Heart left ventricle (tissue), 13 donors: ENCODE measurements at regions not wholly inside any gene's neighbourhood (a gene's known extent, or its start where the extent isn't known, plus 50 kb on each side); places are given as distances from the start of the nearest gene placed in this dataset.

Experiments used
- CTCF ChIP-seq, 12 donors: fragments of 200-600 bp; sonication (generic) in 4 of 12; IDR thresholded peaks; one replicate each; pipeline versions ENCODE4 v1.5.0 to v1.8.0; 2018 to 2022; ENCODE audit warnings: antibody characterized with exemption in 12 of 12, mild to moderate bottlenecking in 5 of 12
- POLR2A ChIP-seq, 2 donors: fragments of 450-650 bp; IDR thresholded peaks; one replicate each; pipeline ENCODE4 v1.6.1; 2017; ENCODE audit warnings: antibody characterized with exemption in 2 of 2, mild to moderate bottlenecking in 2 of 2, moderate library complexity in 2 of 2
- donor health status: ischemic (EF 13 %, LVEDD 7.1; RV severe dilation, severe dysfunction).
- donor health status: DM: no; HTN: yes; CAD: no.
- donor health status: DM: no; HTN: no; CAD: no.
- donor health status: ischemic (EF 25% LVEDD 6.9; RV normal size, moderate dysfunction).
- donor health status: ischemic (EF 25% LVEDD 5.7; RV mildly dilated, moderate dysfunction).
- donor health status: ischemic (EF 35%, LVEDD 5.7; RV mildly dilated, moderate dysfunction).
- donor health status: nonischemic (EF 11% LVEDD 7.7; RV severe dilation, severe dysfunction).
- donor health status: DM: yes; HTN: yes; CAD: no.
- donor health status: PGD.
- donor health status: ischemic (EF 29% LVEDD 5.4; RV normal size, mild dysfunction).
- donor health status: nonischemic (EF 23%, LVEDD 6.1; RV moderate dilation, normal function).

DNA sequence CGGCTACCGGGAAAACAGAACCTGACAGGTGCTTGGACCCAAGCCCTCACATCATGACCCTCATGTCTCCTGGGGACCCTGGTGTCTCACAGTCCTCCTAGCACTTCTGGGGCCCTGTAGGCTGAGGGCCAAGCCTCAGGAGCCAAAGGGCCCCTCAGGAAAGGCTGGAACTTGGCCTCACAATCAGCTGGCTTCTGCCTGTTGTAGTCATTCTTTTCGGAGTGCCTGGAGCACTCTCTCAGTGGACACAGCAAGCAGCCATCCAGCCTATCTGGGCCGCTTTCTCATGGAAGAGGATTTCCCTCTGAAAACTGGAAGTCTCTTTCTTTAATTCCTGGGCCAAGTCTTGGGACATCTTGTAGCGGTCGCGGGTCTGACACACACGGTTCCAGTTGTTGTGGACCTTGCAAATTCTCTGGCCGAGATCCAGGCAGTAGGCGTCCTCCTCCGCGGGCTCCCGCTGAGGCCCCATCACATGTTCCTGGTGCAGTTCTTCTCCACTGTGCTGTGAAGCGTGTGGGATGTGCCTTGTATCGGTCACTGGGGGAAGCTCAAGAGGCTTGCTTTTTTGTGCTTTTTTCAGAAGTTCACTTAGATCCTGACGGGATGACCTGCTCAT is 169.3 kb downstream of the EMP1 start:
- TF ChIP-seq CTCF (IDR thresholded peaks at IDR 0.05): no peak
- TF ChIP-seq POLR2A (IDR thresholded peaks at IDR 0.05): no peak
